ENCODE measurements at regions not wholly inside any gene's neighbourhood (a gene's known extent, or its start where the extent isn't known, plus 50 kb on each side); places are given as distances from the start of the nearest gene placed in this dataset.

- H3K9me3 ChIP-seq = peaks cover 3% of the 10 kb centered on the region
- H3K27ac ChIP-seq = no peak overlapping the region
- H3K27me3 ChIP-seq = no peaks in the 10 kb centered on the region
- TF ChIP-seq POLR2A (IDR thresholded peaks at IDR 0.05) = no peak
- no peak for TF ChIP-seq EP300 (IDR thresholded peaks at IDR 0.05)
- no peak for TF ChIP-seq CTCF (IDR thresholded peaks at IDR 0.05)
- no peak for TF ChIP-seq POLR2AphosphoS5 (IDR thresholded peaks at IDR 0.05)
- no peaks in the 10 kb centered on the region for H3K4me1 ChIP-seq
- no peak for DNase-seq (ENCODE audit: low spot score in 2 of 2)
- no peak overlapping the region for H3K4me3 ChIP-seq
- H3K36me3 ChIP-seq = no peaks in the 10 kb centered on the region
These were observed 729.4 kb downstream of the HACE1 start for GRCh38 chr6:104130343-104130742.

- no peak for DNase-seq (ENCODE audit: low spot score in 2 of 2)
- WGBS = 98% methylated on average over 3 of the region's 3 CpGs
These were observed 733.3 kb downstream of the HACE1 start for GRCh38 chr6:104126315-104127005.

GRCh38 chr6:104123227-104123626, 736.5 kb downstream of the HACE1 start:
- no peak for DNase-seq (ENCODE audit: low spot score in 2 of 2)
- H3K27ac ChIP-seq = no peak overlapping the region
- H3K36me3 ChIP-seq = no peaks in the 10 kb centered on the region
- no peaks in the 10 kb centered on the region for H3K27me3 ChIP-seq
- TF ChIP-seq POLR2A (IDR thresholded peaks at IDR 0.05) (no peak), EP300 (IDR thresholded peaks at IDR 0.05) (no peak), CTCF (IDR thresholded peaks at IDR 0.05) (no peak), POLR2AphosphoS5 (IDR thresholded peaks at IDR 0.05) (no peak)
- whole genome bisulfite sequencing = 91% methylated on average over 1 of the region's 1 CpG
- peaks cover 3% of the 10 kb centered on the region for H3K9me3 ChIP-seq
- H3K4me3 ChIP-seq = no peak overlapping the region
- no peaks in the 10 kb centered on the region for H3K4me1 ChIP-seq

More at GRCh38 chr6:104126315-104127005, 733.3 kb downstream of the HACE1 start:
- TF ChIP-seq CTCF (IDR thresholded peaks at IDR 0.05) (no peak), EP300 (IDR thresholded peaks at IDR 0.05) (no peak), POLR2A (IDR thresholded peaks at IDR 0.05) (no peak), POLR2AphosphoS5 (IDR thresholded peaks at IDR 0.05) (no peak)
- Histone ChIP-seq H3K4me3 (no peak overlapping the region), H3K9me3 (peaks cover 3% of the 10 kb centered on the region), H3K4me1 (no peaks in the 10 kb centered on the region), H3K27ac (no peak overlapping the region), H3K27me3 (no peaks in the 10 kb centered on the region), H3K36me3 (no peaks in the 10 kb centered on the region)

- DNase-seq (ENCODE audit: low spot score in 2 of 2) = no peak
These were observed 741.4 kb downstream of the HACE1 start for GRCh38 chr6:104118274-104118673.

GRCh38 chr6:104109806-104110205, 749.9 kb downstream of the HACE1 start:
- TF ChIP-seq EP300 (IDR thresholded peaks at IDR 0.05) (no peak), POLR2A (IDR thresholded peaks at IDR 0.05) (no peak), CTCF (IDR thresholded peaks at IDR 0.05) (no peak), POLR2AphosphoS5 (IDR thresholded peaks at IDR 0.05) (no peak)
- Histone ChIP-seq H3K4me3 (no peak overlapping the region), H3K9me3 (no peaks in the 10 kb centered on the region), H3K27ac (no peak overlapping the region), H3K27me3 (no peaks in the 10 kb centered on the region), H3K36me3 (no peaks in the 10 kb centered on the region), H3K4me1 (no peaks in the 10 kb centered on the region)
- 77% methylated on average over 2 of the region's 2 CpGs for WGBS
- no peak for DNase-seq (ENCODE audit: low spot score in 2 of 2)

More at GRCh38 chr6:104118274-104118673, 741.4 kb downstream of the HACE1 start:
- WGBS = 66% methylated on average over 4 of the region's 4 CpGs
- TF ChIP-seq CTCF (IDR thresholded peaks at IDR 0.05) = no peak
- no peak for TF ChIP-seq POLR2A (IDR thresholded peaks at IDR 0.05)
- TF ChIP-seq POLR2AphosphoS5 (IDR thresholded peaks at IDR 0.05) = no peak
- TF ChIP-seq EP300 (IDR thresholded peaks at IDR 0.05) = no peak
- no peaks in the 10 kb centered on the region for H3K4me1 ChIP-seq
- H3K27me3 ChIP-seq = no peaks in the 10 kb centered on the region
- H3K4me3 ChIP-seq = no peak overlapping the region
- H3K27ac ChIP-seq = no peak overlapping the region
- H3K36me3 ChIP-seq = no peaks in the 10 kb centered on the region
- H3K9me3 ChIP-seq = no peaks in the 10 kb centered on the region
